ENCODE measurements at regions not wholly inside any gene's neighbourhood (a gene's known extent, or its start where the extent isn't known, plus 50 kb on each side); places are given as distances from the start of the nearest gene placed in this dataset.

- DNase-seq = no peak
Observed at GRCh38 chr18:64275593-64276300, 126.9 kb upstream of the LINC00305 start.

- no peak for DNase-seq
Observed at GRCh38 chr18:64273724-64274123, 124.8 kb upstream of the LINC00305 start.

GRCh38 chr18:64271975-64272659 is 123.2 kb upstream of the LINC00305 start:
- no peak for DNase-seq

GRCh38 chr18:64271246-64271645 is 122.4 kb upstream of the LINC00305 start:
- DNase-seq = no peak

GRCh38 chr18:64270608-64271007 is 121.7 kb upstream of the LINC00305 start:
- no peak for DNase-seq

GRCh38 chr18:64270121-64270520 is 121.2 kb upstream of the LINC00305 start:
- DNase-seq = no peak

- DNase-seq = no peak
Observed at GRCh38 chr18:64264171-64264570, 115.3 kb upstream of the LINC00305 start.

GRCh38 chr18:64260810-64261209 is 111.9 kb upstream of the LINC00305 start:
- peak; percentile 21 for DNase-seq

- no peak for DNase-seq
Observed at GRCh38 chr18:64259871-64260270, 111.0 kb upstream of the LINC00305 start.

- no peak for DNase-seq
Observed at GRCh38 chr18:64258111-64258650, 109.3 kb upstream of the LINC00305 start.

GRCh38 chr18:64254399-64255093 is 105.7 kb upstream of the LINC00305 start:
- no peak for DNase-seq

GRCh38 chr18:64253873-64254272 is 105.0 kb upstream of the LINC00305 start:
- DNase-seq = no peak

GRCh38 chr18:64253222-64253621 is 104.3 kb upstream of the LINC00305 start:
- DNase-seq = no peak

- no peak for DNase-seq
Observed at GRCh38 chr18:64248836-64249235, 99.9 kb upstream of the LINC00305 start.

- no peak for DNase-seq
Observed at GRCh38 chr18:64245126-64245861, 96.4 kb upstream of the LINC00305 start.

GRCh38 chr18:64244571-64244970 is 95.7 kb upstream of the LINC00305 start:
- no peak for DNase-seq

- no peak for DNase-seq
Observed at GRCh38 chr18:64240316-64240715, 91.4 kb upstream of the LINC00305 start.

- no peak for DNase-seq
Observed at GRCh38 chr18:64238076-64238475, 89.2 kb upstream of the LINC00305 start.

- DNase-seq = no peak
Observed at GRCh38 chr18:64234321-64234720, 85.4 kb upstream of the LINC00305 start.

- DNase-seq = no peak
Observed at GRCh38 chr18:64233851-64234250, 85.0 kb upstream of the LINC00305 start.

- no peak for DNase-seq
Observed at GRCh38 chr18:64220941-64221340, 72.1 kb upstream of the LINC00305 start.

- DNase-seq = no peak
Observed at GRCh38 chr18:64219517-64219916, 70.6 kb upstream of the LINC00305 start.

GRCh38 chr18:64210401-64210949 is 61.6 kb upstream of the LINC00305 start:
- DNase-seq = no peak
